K562 (cell line): ENCODE measurements at regions not wholly inside any gene's neighbourhood (a gene's known extent, or its start where the extent isn't known, plus 50 kb on each side); places are given as distances from the start of the nearest gene placed in this dataset.

Experiments
- ATAC-seq: fragments of 200-7000 bp; cut with Tn5 transposase; 3 replicates; pipeline ENCODE4 v1.9.1; 2020; ENCODE audit warnings: moderate library complexity
- BruUV-seq: library from RNA; stranded (reverse); fragments of 400-500 nt; replicated peaks from 2 replicates; lab custom pipeline; 2021; lab: Mats Ljungman, UMichigan
- CTCF ChIA-PET: fragments of 300-600 bp; formaldehyde crosslinking; extraction: SDS; loops from one replicate; lab custom pipeline; 2021; ENCODE audit warnings: low intra/inter-chr PET ratio; lab: Yijun Ruan, JAX
- POLR2A ChIA-PET: fragments of 300-600, 350-650 bp; sonication (Branson Sonifier 250); formaldehyde crosslinking; extraction: SDS; loops from one replicate; lab custom pipeline; 2021; ENCODE audit warnings: antibody characterized with exemption, inconsistent platforms; lab: Yijun Ruan, JAX
- DNase-seq, 4 experiments: peaks; one replicate each; pipeline versions ENCODE4 v3.0.0 to v3.0.0-alpha.2; 2011 to 2018; ENCODE audit warnings: low spot score in 3 of 4, mixed read lengths in 3 of 4; ENCODE audit errors: extremely low read depth in 1 of 4
- FAIRE-seq: peaks from 2 replicates; lab custom pipeline; 2011; peaks lifted over from hg19 to GRCh38; lab: Jason Lieb, UNC
- H2AFZ ChIP-seq: 2 replicates; pipeline ENCODE4 v1.6.0; 2011; ENCODE audit warnings: low read depth, low read length, control low read depth, inconsistent platforms
- H3K27ac ChIP-seq: fragments of 200-600 bp; 3 replicates; pipeline ENCODE4 v1.8.0; 2011; ENCODE audit warnings: low read depth, mild to moderate bottlenecking, control low read depth, inconsistent platforms, low read length, moderate library complexity, mixed read lengths; ENCODE audit errors: extremely low read depth
- H3K27me3 ChIP-seq, 2 experiments: fragments of 300-600 bp in 1 of 2; 2 replicates in 1 of 2; 3 replicates in 1 of 2; pipeline versions ENCODE4 v1.6.0 to v1.8.0; 2011; ENCODE audit warnings: inconsistent platforms in 2 of 2, low read length in 2 of 2, mild to moderate bottlenecking in 1 of 2, mixed read lengths in 1 of 2, moderate library complexity in 1 of 2; ENCODE audit not compliant: control insufficient read depth in 2 of 2, insufficient read depth in 2 of 2
- H3K36me3 ChIP-seq: fragments of 300-600 bp; 3 replicates; pipeline ENCODE4 v1.8.0; 2011; ENCODE audit warnings: mild to moderate bottlenecking, low read length, inconsistent platforms; ENCODE audit not compliant: control insufficient read depth, insufficient read depth
- H3K4me1 ChIP-seq, 2 experiments: fragments of 200-600 bp in 1 of 2; replicated peaks in 1 of 2; 2 replicates in 1 of 2; 3 replicates in 1 of 2; pipeline versions ENCODE4 v1.5.1 to v1.8.0; 2011; ENCODE audit warnings: inconsistent platforms in 2 of 2, low read length in 2 of 2, mild to moderate bottlenecking in 1 of 2, mixed read lengths in 1 of 2, moderate library complexity in 1 of 2; ENCODE audit not compliant: control insufficient read depth in 2 of 2, insufficient read depth in 2 of 2
- H3K4me2 ChIP-seq: 2 replicates; pipeline ENCODE4 v1.6.1; 2011; ENCODE audit warnings: low read length, control low read depth, inconsistent platforms, mixed read lengths; ENCODE audit not compliant: insufficient read depth
- H3K4me3 ChIP-seq: fragments of 200-600 bp; sonication (generic), shearing (Covaris generic); 2 replicates; pipeline ENCODE4 v1.5.1; 2016; ENCODE audit warnings: control low read depth, inconsistent platforms
- H3K79me2 ChIP-seq: fragments of 200-600 bp; 3 replicates; pipeline ENCODE4 v1.8.0; 2011; ENCODE audit warnings: low read length, inconsistent platforms; ENCODE audit not compliant: control insufficient read depth, insufficient read depth
- H3K9ac ChIP-seq, 2 experiments: 2 replicates each; pipeline versions ENCODE4 v1.6.0 to v1.6.1; 2011; ENCODE audit warnings: low read depth in 2 of 2, low read length in 2 of 2, control low read depth in 1 of 2, inconsistent platforms in 1 of 2, mild to moderate bottlenecking in 1 of 2, mixed read lengths in 1 of 2; ENCODE audit not compliant: insufficient read depth in 1 of 2
- H3K9me1 ChIP-seq: one replicate; pipeline ENCODE4 v1.6.0; 2011; ENCODE audit warnings: inconsistent platforms, mild to moderate bottlenecking, low read length, moderate library complexity; ENCODE audit not compliant: control insufficient read depth, insufficient read depth
- H3K9me3 ChIP-seq: replicated peaks from 2 replicates; pipeline ENCODE4 v1.5.1; 2011; ENCODE audit warnings: low read depth, low read length, inconsistent platforms; ENCODE audit not compliant: control insufficient read depth, insufficient read depth
- H4K20me1 ChIP-seq: replicated peaks from 2 replicates; pipeline ENCODE4 v1.6.1; 2011; ENCODE audit warnings: low read length, inconsistent platforms, mixed read lengths; ENCODE audit not compliant: control insufficient read depth, insufficient read depth
- ARID3B ChIP-seq: fragments of 250-450 bp; sonication (Bioruptor Pico); IDR thresholded peaks from 2 replicates; pipeline ENCODE4 v1.4.0; 2020; ENCODE audit warnings: borderline replicate concordance
- E2F6 ChIP-seq, 2 experiments: IDR thresholded peaks; 2 replicates each; pipeline ENCODE4 v1.6.1; 2011; ENCODE audit warnings: borderline replicate concordance in 1 of 2, control low read depth in 1 of 2, low read depth in 1 of 2, low read length in 1 of 2, mild to moderate bottlenecking in 1 of 2, mixed read lengths in 1 of 2, moderate library complexity in 1 of 2; ENCODE audit not compliant: insufficient read depth in 1 of 2, insufficient read length in 1 of 2, poor library complexity in 1 of 2, severe bottlenecking in 1 of 2; ENCODE audit errors: extremely low read depth in 1 of 2
- HEY1 ChIP-seq: fragments of 250-450 bp; sonication (Bioruptor Pico); IDR thresholded peaks from 2 replicates; pipeline ENCODE4 v1.5.0; 2020; ENCODE audit warnings: mild to moderate bottlenecking, moderate library complexity, borderline replicate concordance
- HMG20B ChIP-seq: fragments of 250-450 bp; sonication (Bioruptor Pico); IDR thresholded peaks from 2 replicates; pipeline ENCODE4 v1.5.0; 2021; ENCODE audit warnings: mild to moderate bottlenecking
- LARP7 ChIP-seq: fragments of 450-650 bp; IDR thresholded peaks from 2 replicates; pipeline ENCODE4 v1.6.1; 2016
- SMC3 ChIP-seq: conservative IDR thresholded peaks from 2 replicates; pipeline ENCODE4 v1.6.1; 2011; ENCODE audit warnings: low read depth, low read length, improper control_type of control experiment; ENCODE audit not compliant: insufficient read depth
- TARDBP ChIP-seq: fragments of 450-650 bp; IDR thresholded peaks from 2 replicates; pipeline ENCODE4 v1.6.1; 2016
- ZBTB11 ChIP-seq, 3 experiments: fragments of 200-800 bp in 1 of 3; fragments of 250-450 bp in 1 of 3; fragments of 450-650 bp in 1 of 3; sonication (Bioruptor Pico) in 1 of 3; sonication (Bioruptor generic) in 1 of 3; formaldehyde crosslinking in 1 of 3; IDR thresholded peaks; 2 replicates each; pipeline versions ENCODE4 v1.6.1 to v1.8.0; 2016 to 2022; ENCODE audit warnings: mild to moderate bottlenecking in 2 of 3, missing genetic modification characterization in 2 of 3, missing compliant biosample characterization in 1 of 3, moderate library complexity in 1 of 3
- ZNF395 ChIP-seq: fragments of 200-800 bp; sonication (Bioruptor generic); IDR thresholded peaks from 2 replicates; pipeline ENCODE4 v1.6.1; 2017; ENCODE audit warnings: missing genetic modification characterization, missing compliant biosample characterization
- ZNF41 ChIP-seq: fragments of 250-450 bp; sonication (Bioruptor Pico); conservative IDR thresholded peaks from 2 replicates; pipeline ENCODE4 v1.4.0; 2020; ENCODE audit warnings: mild to moderate bottlenecking
- ZNF655 ChIP-seq: fragments of 250-450 bp; sonication (Bioruptor Pico); IDR thresholded peaks from 2 replicates; pipeline ENCODE4 v1.5.0; 2021
- ZNF75A ChIP-seq: fragments of 450-650 bp; formaldehyde crosslinking; IDR thresholded peaks from 2 replicates; pipeline ENCODE4 v1.4.0; 2020; ENCODE audit warnings: mild to moderate bottlenecking
- ZNF785 ChIP-seq: fragments of 250-450 bp; sonication (Bioruptor Pico); IDR thresholded peaks from 2 replicates; pipeline ENCODE4 v1.4.0; 2020; ENCODE audit warnings: mild to moderate bottlenecking
- WGBS: fragments of 100-300 bp; shearing (Covaris generic); methylation state at CpG from one replicate; pipeline ENCODE4 v1.1.6; 2016; ENCODE audit warnings: low coverage, mixed read lengths; ENCODE audit not compliant: insufficient coverage; ENCODE audit errors: missing lambda C conversion rate; 5-methylcytosine and 5-hydroxymethylcytosine counted together
- in situ Hi-C: fragments of 300-500 bp; cut with MboI; formaldehyde crosslinking; loops from 4 replicates; pipeline ENCODE4 v1.15.0; 2018; ENCODE audit warnings: inconsistent platforms, mixed read lengths
- intact Hi-C: fragments of 100-400 bp; cut with micrococcal nuclease; formaldehyde crosslinking; loops from 2 replicates; pipeline ENCODE4 v1.14.2; 2022

GRCh38 chr16:64132190-64132589, 989.7 kb downstream of the CDH11 start:
- WGBS: 0% methylated on average over 3 of the region's 3 CpGs
- H2AFZ ChIP-seq: no peak overlapping the region
- no peaks in the 10 kb centered on the region for H3K79me2 ChIP-seq
- H3K27me3 ChIP-seq: no peaks in the 10 kb centered on the region
- CTCF ChIA-PET: no interaction called here
- no peak overlapping the region for H3K27ac ChIP-seq
- no peaks in the 10 kb centered on the region for H3K36me3 ChIP-seq
- H3K9ac ChIP-seq: no peak overlapping the region
- intact Hi-C loops: no loop called here
- H3K9me1 ChIP-seq: no peaks in the 10 kb centered on the region
- no peaks in the 10 kb centered on the region for H3K4me1 ChIP-seq
- no peak overlapping the region for H3K4me2 ChIP-seq
- BruUV-seq: no TSS peak
- no peak for DNase-seq
- H4K20me1 ChIP-seq: no peaks in the 10 kb centered on the region
- POLR2A ChIA-PET: no interaction called here
- no peak for FAIRE-seq
- in situ Hi-C loops: no loop called here
- H3K4me3 ChIP-seq: no peak overlapping the region
- H3K9me3 ChIP-seq: no peaks in the 10 kb centered on the region
- ATAC-seq: no peak
- no peak for TF ChIP-seq TARDBP
- no peak for TF ChIP-seq ZNF395 (CRISPR knock-in tag)
- TF ChIP-seq ZNF785 (CRISPR knock-in tag): no peak
- no peak for TF ChIP-seq ZNF41
- no peak for TF ChIP-seq ZNF75A
- no peak for TF ChIP-seq HEY1 (CRISPR knock-in tag)
- TF ChIP-seq ARID3B: no peak
- no peak for TF ChIP-seq ZBTB11 (CRISPR knock-in tag; IDR thresholded peaks at IDR 0.05)
- no peak for TF ChIP-seq SMC3
- TF ChIP-seq HMG20B (CRISPR knock-in tag): no peak
- TF ChIP-seq E2F6 (IDR thresholded peaks at IDR 0.05; ENCODE audit: borderline replicate concordance in 1 of 2, extremely low read depth in 1 of 2, insufficient read depth in 1 of 2, insufficient read length in 1 of 2, low read depth in 1 of 2, low read length in 1 of 2, poor library complexity in 1 of 2, severe bottlenecking in 1 of 2): no peak
- no peak for TF ChIP-seq LARP7
- no peak for TF ChIP-seq ZNF655 (CRISPR knock-in tag)
